Mesenchymal stem cell (in vitro differentiated cells and primary cell): ENCODE measurements at regions not wholly inside any gene's neighbourhood (a gene's known extent, or its start where the extent isn't known, plus 50 kb on each side); places are given as distances from the start of the nearest gene placed in this dataset.

Experiments used
- DNase-seq: peaks from one replicate; pipeline ENCODE4 v3.0.0-alpha.2; 2013
- H2AFZ ChIP-seq: one replicate; pipeline ENCODE4 v1.6.1; 2013; ENCODE audit warnings: low read depth, mild to moderate bottlenecking, control low read depth, inconsistent platforms, low read length, moderate library complexity
- H2AK5ac ChIP-seq: 2 replicates; pipeline ENCODE4 v1.6.1; 2013; ENCODE audit warnings: low read length, moderate library complexity, mild to moderate bottlenecking, inconsistent platforms; ENCODE audit not compliant: severe bottlenecking
- H2BK120ac ChIP-seq: one replicate; pipeline ENCODE4 v1.6.1; 2013; ENCODE audit warnings: low read depth, mild to moderate bottlenecking, inconsistent platforms, low read length, moderate library complexity
- H2BK12ac ChIP-seq, 2 experiments: one replicate each; pipeline ENCODE4 v1.6.1; 2013; ENCODE audit warnings: inconsistent platforms in 2 of 2, low read length in 2 of 2, mild to moderate bottlenecking in 2 of 2, moderate library complexity in 2 of 2, control low read depth in 1 of 2
- H2BK15ac ChIP-seq: one replicate; pipeline ENCODE4 v1.6.1; 2013; ENCODE audit warnings: mild to moderate bottlenecking, low read depth, inconsistent platforms; ENCODE audit not compliant: poor library complexity, severe bottlenecking
- H2BK5ac ChIP-seq: 2 replicates; pipeline ENCODE4 v1.6.1; 2013; ENCODE audit warnings: low read depth, mild to moderate bottlenecking, low read length, control low read depth, inconsistent platforms; ENCODE audit not compliant: poor library complexity, severe bottlenecking
- H3K14ac ChIP-seq, 2 experiments: one replicate each; pipeline ENCODE4 v1.6.1; 2013; ENCODE audit warnings: inconsistent platforms in 2 of 2, low read length in 2 of 2, control low read depth in 1 of 2, mild to moderate bottlenecking in 1 of 2, moderate library complexity in 1 of 2
- H3K18ac ChIP-seq, 2 experiments: one replicate each; pipeline ENCODE4 v1.6.1; 2013; ENCODE audit warnings: inconsistent platforms in 2 of 2, low read length in 2 of 2, control low read depth in 1 of 2, low read depth in 1 of 2, mild to moderate bottlenecking in 1 of 2
- H3K23ac ChIP-seq, 2 experiments: one replicate each; pipeline ENCODE4 v1.6.1; 2013; ENCODE audit warnings: inconsistent platforms in 2 of 2, low read length in 2 of 2, mild to moderate bottlenecking in 2 of 2, moderate library complexity in 2 of 2, control low read depth in 1 of 2
- H3K27ac ChIP-seq: 2 replicates; pipeline ENCODE4 v1.5.1; 2013; ENCODE audit warnings: mild to moderate bottlenecking, moderate library complexity, low read length, control low read depth, inconsistent platforms; ENCODE audit not compliant: poor library complexity, severe bottlenecking
- H3K27me3 ChIP-seq, 2 experiments: 2 replicates each; pipeline versions ENCODE4 v1.6.1 to v1.7.0; 2013; ENCODE audit warnings: low read length in 2 of 2, mild to moderate bottlenecking in 2 of 2, moderate library complexity in 2 of 2, control low read depth in 1 of 2, inconsistent platforms in 1 of 2; ENCODE audit not compliant: control insufficient read depth in 1 of 2, insufficient read depth in 1 of 2
- H3K36me3 ChIP-seq, 2 experiments: 2 replicates each; pipeline versions ENCODE4 v1.6.1 to v1.7.0; 2013; ENCODE audit warnings: low read length in 2 of 2, control low read depth in 1 of 2, inconsistent platforms in 1 of 2, low read depth in 1 of 2, mild to moderate bottlenecking in 1 of 2; ENCODE audit not compliant: insufficient read depth in 2 of 2, control insufficient read depth in 1 of 2
- H3K4ac ChIP-seq, 2 experiments: one replicate each; pipeline ENCODE4 v1.6.1; 2013; ENCODE audit warnings: inconsistent platforms in 2 of 2, low read length in 2 of 2, mild to moderate bottlenecking in 2 of 2, moderate library complexity in 2 of 2, control low read depth in 1 of 2, low read depth in 1 of 2
- H3K4me1 ChIP-seq: 2 replicates; pipeline ENCODE4 v1.6.1; 2013; ENCODE audit warnings: low read depth, low read length, control low read depth; ENCODE audit not compliant: control insufficient read depth, insufficient read depth
- H3K4me2 ChIP-seq: 2 replicates; pipeline ENCODE4 v1.6.1; 2013; ENCODE audit warnings: low read length, mild to moderate bottlenecking, inconsistent platforms; ENCODE audit not compliant: poor library complexity, severe bottlenecking
- H3K4me3 ChIP-seq, 2 experiments: 2 replicates each; pipeline versions ENCODE4 v1.5.1 to v1.7.0; 2013; ENCODE audit warnings: low read length in 2 of 2, mild to moderate bottlenecking in 2 of 2, control low read depth in 1 of 2, low read depth in 1 of 2; ENCODE audit not compliant: insufficient read depth in 1 of 2
- H3K79me1 ChIP-seq: replicated peaks from 2 replicates; pipeline ENCODE4 v1.6.1; 2013; ENCODE audit warnings: mild to moderate bottlenecking, control low read depth, low read length, inconsistent platforms; ENCODE audit not compliant: poor library complexity, severe bottlenecking
- H3K9ac ChIP-seq: 2 replicates; pipeline ENCODE4 v1.7.0; 2013; ENCODE audit warnings: mild to moderate bottlenecking, low read length, moderate library complexity
- H3K9me3 ChIP-seq: 2 replicates; pipeline ENCODE4 v1.7.0; 2013; ENCODE audit warnings: mild to moderate bottlenecking, low read length; ENCODE audit not compliant: control insufficient read depth
- H4K8ac ChIP-seq: one replicate; pipeline ENCODE4 v1.6.1; 2013; ENCODE audit warnings: inconsistent platforms, mild to moderate bottlenecking, low read length, moderate library complexity
- H4K91ac ChIP-seq: one replicate; pipeline ENCODE4 v1.6.1; 2013; ENCODE audit warnings: mild to moderate bottlenecking, low read length, inconsistent platforms
- WGBS: methylation state at CpG from one replicate; pipeline ENCODE4 v1.1.7; 2013; ENCODE audit warnings: mixed read lengths; 5-methylcytosine and 5-hydroxymethylcytosine counted together

GRCh38 chr11:116115801-116116200, 611.6 kb upstream of the CADM1 start:
- H3K4me1 ChIP-seq, result no peaks in the 10 kb centered on the region

DNA sequence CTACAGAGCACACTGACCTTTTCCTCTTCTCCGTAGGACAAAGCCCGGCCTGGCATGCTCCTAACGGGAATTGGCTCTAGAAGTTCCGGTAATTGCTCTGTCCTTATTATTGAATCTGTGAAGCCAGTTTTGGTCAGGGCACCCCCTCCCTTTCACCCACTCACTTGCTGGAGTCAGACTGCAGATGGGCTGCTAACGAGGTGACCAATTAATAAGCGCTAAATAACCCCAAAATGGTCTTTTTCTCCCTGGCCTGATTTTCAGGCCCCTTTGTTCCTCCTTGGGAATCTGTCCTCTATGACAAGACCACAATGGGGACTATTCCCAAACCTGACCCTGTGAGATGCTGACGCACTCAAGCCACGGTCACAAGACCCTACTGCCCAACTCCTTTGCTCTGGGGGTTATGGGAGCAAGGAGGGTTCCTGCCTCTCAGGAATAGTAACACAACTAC, 610.0 kb upstream of the CADM1 start:
- 87% methylated on average over 8 of the region's 8 CpGs for WGBS
- peaks cover 0 to 17% of the 10 kb centered on the region in 2 experiments for H3K27me3 ChIP-seq
- no peak overlapping the region for H3K14ac ChIP-seq
- H3K9ac ChIP-seq, result no peak overlapping the region
- no peak overlapping the region for H2AFZ ChIP-seq
- no peak overlapping the region for H4K91ac ChIP-seq
- H3K18ac ChIP-seq, result no peak overlapping the region
- H3K4ac ChIP-seq, result no peak overlapping the region
- H3K4me2 ChIP-seq, result no peak overlapping the region
- H2BK12ac ChIP-seq, result no peak overlapping the region
- no peak overlapping the region for H3K27ac ChIP-seq
- no peaks in the 10 kb centered on the region for H3K79me1 ChIP-seq
- H2AK5ac ChIP-seq, result no peak overlapping the region
- no peak overlapping the region for H4K8ac ChIP-seq
- H3K4me1 ChIP-seq, result peaks cover 2% of the 10 kb centered on the region
- H3K4me3 ChIP-seq, result no peak overlapping the region
- no peak overlapping the region for H2BK5ac ChIP-seq
- H3K23ac ChIP-seq, result no peak overlapping the region
- no peaks in the 10 kb centered on the region for H3K36me3 ChIP-seq
- peaks cover 2% of the 10 kb centered on the region for H3K9me3 ChIP-seq
- no peak for DNase-seq
- H2BK120ac ChIP-seq, result no peak overlapping the region
- H2BK15ac ChIP-seq, result no peak overlapping the region

More at GRCh38 chr11:116115801-116116200, 611.6 kb upstream of the CADM1 start:
- Histone ChIP-seq H2AK5ac (no peak overlapping the region), H3K79me1 (no peaks in the 10 kb centered on the region), H3K36me3 (no peaks in the 10 kb centered on the region), H4K91ac (no peak overlapping the region), H3K18ac (no peak overlapping the region), H2BK120ac (no peak overlapping the region), H2BK12ac (no peak overlapping the region), H2BK5ac (no peak overlapping the region), H2AFZ (no peak overlapping the region), H3K4me3 (no peak overlapping the region), H3K14ac (no peak overlapping the region), H3K9me3 (peaks cover 2% of the 10 kb centered on the region), H3K23ac (no peak overlapping the region), H4K8ac (no peak overlapping the region), H3K27me3 (peaks cover 0 to 16% of the 10 kb centered on the region in 2 experiments), H3K9ac (no peak overlapping the region), H2BK15ac (no peak overlapping the region), H3K4me2 (no peak overlapping the region), H3K27ac (no peak overlapping the region), H3K4ac (no peak overlapping the region)
- no peak for DNase-seq
- WGBS, result no CpG with 5 or more reads among the region's 1 CpG

DNA sequence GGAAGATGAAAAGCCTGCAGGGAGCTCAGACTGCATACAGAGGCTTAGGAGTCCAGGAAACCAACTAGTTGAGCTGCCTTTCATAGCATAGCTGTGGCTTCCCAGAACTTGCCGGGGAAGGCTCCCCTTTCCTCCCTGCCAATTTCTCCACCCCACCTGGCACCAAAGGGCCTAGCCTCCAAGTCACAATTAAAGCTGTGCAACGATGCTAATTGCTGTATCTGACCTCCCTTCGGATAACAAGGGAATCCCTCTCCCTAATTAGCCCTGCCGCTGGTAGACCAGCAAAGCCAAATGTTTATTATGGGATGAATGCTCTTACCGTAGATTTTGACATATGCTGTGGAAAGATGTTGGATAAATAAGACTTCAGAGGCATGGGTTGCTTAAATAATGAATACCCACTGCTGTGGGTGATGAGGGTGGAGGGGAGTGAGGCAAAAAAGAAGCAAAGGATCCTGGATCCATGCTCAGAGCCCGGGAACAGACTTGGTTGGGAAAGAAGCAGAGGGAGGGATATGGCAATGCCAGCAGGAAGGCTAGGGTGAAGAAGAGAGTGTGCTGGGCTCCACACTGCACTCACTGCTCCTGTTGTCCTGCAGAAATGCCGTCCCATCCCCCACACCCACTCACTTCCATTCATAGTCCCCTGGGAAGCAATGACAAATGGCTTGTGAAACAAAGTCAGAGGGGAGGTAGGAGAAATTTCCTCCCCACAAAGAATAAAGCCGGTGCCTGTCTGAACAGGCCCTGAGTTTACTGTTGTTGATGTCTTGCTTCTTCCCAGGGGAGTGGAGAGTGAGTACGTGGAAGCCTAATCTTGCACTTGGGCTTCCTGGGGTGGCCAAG, 608.1 kb upstream of the CADM1 start:
- no peak overlapping the region for H3K4me3 ChIP-seq
- H3K4me2 ChIP-seq, result no peak overlapping the region
- no peak overlapping the region for H3K9ac ChIP-seq
- no peak overlapping the region for H3K4ac ChIP-seq
- peaks cover 2 to 22% of the 10 kb centered on the region in 2 experiments for H3K27me3 ChIP-seq
- no peaks in the 10 kb centered on the region for H3K36me3 ChIP-seq
- H4K8ac ChIP-seq, result no peak overlapping the region
- peaks cover 2% of the 10 kb centered on the region for H3K9me3 ChIP-seq
- H2AK5ac ChIP-seq, result no peak overlapping the region
- 67% methylated on average over 7 of the region's 9 CpGs for WGBS
- H3K23ac ChIP-seq, result no peak overlapping the region
- H3K14ac ChIP-seq, result no peak overlapping the region
- no peak overlapping the region for H2BK12ac ChIP-seq
- no peak overlapping the region for H4K91ac ChIP-seq
- no peak overlapping the region for H2BK120ac ChIP-seq
- H3K79me1 ChIP-seq, result no peaks in the 10 kb centered on the region
- no peak overlapping the region for H3K18ac ChIP-seq
- peaks cover 4% of the 10 kb centered on the region for H3K4me1 ChIP-seq
- H2BK15ac ChIP-seq, result no peak overlapping the region
- no peak overlapping the region for H2BK5ac ChIP-seq
- DNase-seq, result no peak
- no peak overlapping the region for H2AFZ ChIP-seq
- no peak overlapping the region for H3K27ac ChIP-seq

DNA sequence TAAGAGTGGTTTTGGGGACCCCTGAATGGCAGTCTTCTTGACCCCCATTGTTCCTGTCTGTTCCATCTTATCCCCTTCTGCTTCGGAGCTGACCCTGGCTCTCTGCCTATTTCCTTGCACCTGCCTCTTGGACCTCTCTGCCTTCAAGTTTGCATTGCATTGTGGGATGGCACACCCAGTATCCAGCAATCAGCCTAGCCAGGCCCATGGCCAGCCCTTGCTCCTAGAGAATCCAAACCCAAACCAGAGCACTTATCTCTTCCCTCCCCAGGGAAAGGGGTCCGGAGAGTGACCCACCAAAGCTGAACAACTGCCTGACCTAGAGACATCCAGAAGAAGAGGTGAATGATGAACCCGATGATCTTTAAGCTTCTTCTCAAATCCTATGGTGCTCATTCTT, 607.3 kb upstream of the CADM1 start:
- H3K9ac ChIP-seq, result no peak overlapping the region
- H4K8ac ChIP-seq, result no peak overlapping the region
- no peak overlapping the region for H3K4me3 ChIP-seq
- no peak overlapping the region for H2BK12ac ChIP-seq
- WGBS, result 78% methylated on average over 3 of the region's 3 CpGs
- H3K9me3 ChIP-seq, result peaks cover 2% of the 10 kb centered on the region
- no peak overlapping the region for H2BK5ac ChIP-seq
- no peak overlapping the region for H2AK5ac ChIP-seq
- no peak overlapping the region for H3K14ac ChIP-seq
- H2BK120ac ChIP-seq, result no peak overlapping the region
- no peaks in the 10 kb centered on the region for H3K79me1 ChIP-seq
- no peak overlapping the region for H3K23ac ChIP-seq
- no peaks in the 10 kb centered on the region for H3K36me3 ChIP-seq
- H3K4me2 ChIP-seq, result no peak overlapping the region
- no peak overlapping the region for H3K4ac ChIP-seq
- H3K4me1 ChIP-seq, result peaks cover 4% of the 10 kb centered on the region
- H3K27ac ChIP-seq, result no peak overlapping the region
- H3K18ac ChIP-seq, result no peak overlapping the region
- DNase-seq, result no peak
- peaks cover 2 to 22% of the 10 kb centered on the region in 2 experiments for H3K27me3 ChIP-seq
- H2BK15ac ChIP-seq, result no peak overlapping the region
- no peak overlapping the region for H2AFZ ChIP-seq
- no peak overlapping the region for H4K91ac ChIP-seq
